Peyer's patch (tissue), 4 donors: ENCODE measurements at regions not wholly inside any gene's neighbourhood (a gene's known extent, or its start where the extent isn't known, plus 50 kb on each side); places are given as distances from the start of the nearest gene placed in this dataset.

Experiments used
- CTCF ChIP-seq, 6 experiments: fragments of 450-650 bp in 4 of 6; fragments of 200-600 bp in 2 of 6; sonication (generic) in 1 of 6; IDR thresholded peaks; one replicate each; pipeline ENCODE4 v1.5.1; 2017 to 2019; ENCODE audit warnings: antibody characterized with exemption in 6 of 6, mild to moderate bottlenecking in 3 of 6, moderate library complexity in 1 of 6
- POLR2A ChIP-seq, 2 donors: fragments of 450-650 bp; IDR thresholded peaks; one replicate each; pipeline ENCODE4 v1.5.1; 2017; ENCODE audit warnings: antibody characterized with exemption in 2 of 2, mild to moderate bottlenecking in 2 of 2, moderate library complexity in 2 of 2

GRCh38 chrY:15592957-15593356, 1068.6 kb downstream of the NLGN4Y start:
- TF ChIP-seq CTCF (IDR thresholded peaks at IDR 0.05) = no peak
- no peak for TF ChIP-seq POLR2A (IDR thresholded peaks at IDR 0.05)
